ENCODE measurements at regions not wholly inside any gene's neighbourhood (a gene's known extent, or its start where the extent isn't known, plus 50 kb on each side); places are given as distances from the start of the nearest gene placed in this dataset.
A peak's percentile ranks its signal among the peaks of the same experiment; 100 is the strongest.

DNA sequence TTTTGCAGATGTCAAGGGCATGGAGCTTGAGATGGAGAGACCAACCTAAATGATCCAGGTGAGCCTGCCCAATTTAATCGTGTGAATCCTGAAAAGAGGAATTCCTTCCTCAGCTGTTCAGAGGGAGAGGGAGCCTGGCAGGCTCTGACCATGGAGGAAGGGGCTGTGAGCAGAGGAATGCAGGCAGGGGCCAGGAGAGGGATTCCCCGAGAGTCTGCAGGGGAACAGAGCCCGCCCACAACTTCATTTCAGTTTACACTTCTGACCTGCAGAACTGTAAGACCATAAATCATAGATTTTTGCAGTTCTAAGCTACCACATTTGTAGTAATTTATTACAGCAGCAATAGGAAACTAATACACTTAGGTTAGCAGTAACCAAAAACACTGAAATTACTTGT, 164.1 kb downstream of the TBXT start:
- no peak overlapping the region for H3K18ac ChIP-seq (ENCODE audit: low read depth, low read length)
- H3K9me3 ChIP-seq (ENCODE audit: control insufficient read depth, insufficient read depth, low read length): no peaks in the 10 kb centered on the region
- H3K4me2 ChIP-seq (ENCODE audit: low read depth, low read length): no peak overlapping the region
- WGBS, 2 experiments (ENCODE audit: extremely low coverage in 2 of 2, insufficient read length in 1 of 2): 0% methylated on average over 1 of the region's 3 CpGs; no CpG with 5 or more reads in 1 of the 2 experiments
- no peaks in the 10 kb centered on the region for H3K79me1 ChIP-seq (ENCODE audit: low read depth in 1 of 2, low read length in 2 of 2)
- H4K5ac ChIP-seq (ENCODE audit: low read depth, low read length): no peak overlapping the region
- H4K91ac ChIP-seq (ENCODE audit: insufficient read depth, low read depth, low read length): peak overlapping the region; percentile 12; the same call in 1 of the 2 replicates
- H2BK20ac ChIP-seq (ENCODE audit: low read depth, low read length): peak overlapping the region; percentile 8; the same call in 1 of the 2 replicates
- intact Hi-C loops (cut with micrococcal nuclease): no loop called here
- in situ Hi-C loops (cut with MboI; ENCODE audit: low sequenced_read_pairs): no loop called here
- H2BK15ac ChIP-seq (ENCODE audit: low read depth, low read length): peak overlapping the region; percentile 17; the same call in 1 of the 3 replicates
- H3K27ac ChIP-seq (ENCODE audit: insufficient read depth, low read length): no peak overlapping the region
- peak overlapping the region; percentile 35; the same call in 1 of the 2 replicates for H2AK5ac ChIP-seq (ENCODE audit: low read depth, low read length)
- TF ChIP-seq SMC3 (IDR thresholded peaks at IDR 0.05; ENCODE audit: low read depth, low read length): no peak
- TF ChIP-seq, protein P1, sequence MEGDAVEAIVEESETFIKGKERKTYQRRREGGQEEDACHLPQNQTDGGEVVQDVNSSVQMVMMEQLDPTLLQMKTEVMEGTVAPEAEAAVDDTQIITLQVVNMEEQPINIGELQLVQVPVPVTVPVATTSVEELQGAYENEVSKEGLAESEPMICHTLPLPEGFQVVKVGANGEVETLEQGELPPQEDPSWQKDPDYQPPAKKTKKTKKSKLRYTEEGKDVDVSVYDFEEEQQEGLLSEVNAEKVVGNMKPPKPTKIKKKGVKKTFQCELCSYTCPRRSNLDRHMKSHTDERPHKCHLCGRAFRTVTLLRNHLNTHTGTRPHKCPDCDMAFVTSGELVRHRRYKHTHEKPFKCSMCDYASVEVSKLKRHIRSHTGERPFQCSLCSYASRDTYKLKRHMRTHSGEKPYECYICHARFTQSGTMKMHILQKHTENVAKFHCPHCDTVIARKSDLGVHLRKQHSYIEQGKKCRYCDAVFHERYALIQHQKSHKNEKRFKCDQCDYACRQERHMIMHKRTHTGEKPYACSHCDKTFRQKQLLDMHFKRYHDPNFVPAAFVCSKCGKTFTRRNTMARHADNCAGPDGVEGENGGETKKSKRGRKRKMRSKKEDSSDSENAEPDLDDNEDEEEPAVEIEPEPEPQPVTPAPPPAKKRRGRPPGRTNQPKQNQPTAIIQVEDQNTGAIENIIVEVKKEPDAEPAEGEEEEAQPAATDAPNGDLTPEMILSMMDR (conservative IDR thresholded peaks at IDR 0.05; ENCODE audit: low read depth, low read length): no peak
- TF ChIP-seq RCOR1 (IDR thresholded peaks at IDR 0.05; ENCODE audit: insufficient replicate concordance, low read length): no peak
- TF ChIP-seq BHLHE40 (IDR thresholded peaks at IDR 0.05; ENCODE audit: low read depth, low read length): no peak
- no peak for TF ChIP-seq FOS (IDR thresholded peaks at IDR 0.05; ENCODE audit: low read depth, low read length)
- TF ChIP-seq, protein P2, sequence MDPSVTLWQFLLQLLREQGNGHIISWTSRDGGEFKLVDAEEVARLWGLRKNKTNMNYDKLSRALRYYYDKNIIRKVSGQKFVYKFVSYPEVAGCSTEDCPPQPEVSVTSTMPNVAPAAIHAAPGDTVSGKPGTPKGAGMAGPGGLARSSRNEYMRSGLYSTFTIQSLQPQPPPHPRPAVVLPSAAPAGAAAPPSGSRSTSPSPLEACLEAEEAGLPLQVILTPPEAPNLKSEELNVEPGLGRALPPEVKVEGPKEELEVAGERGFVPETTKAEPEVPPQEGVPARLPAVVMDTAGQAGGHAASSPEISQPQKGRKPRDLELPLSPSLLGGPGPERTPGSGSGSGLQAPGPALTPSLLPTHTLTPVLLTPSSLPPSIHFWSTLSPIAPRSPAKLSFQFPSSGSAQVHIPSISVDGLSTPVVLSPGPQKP (IDR thresholded peaks at IDR 0.05; ENCODE audit: borderline replicate concordance, low read depth, low read length): no peak
- TF ChIP-seq MAFK (IDR thresholded peaks at IDR 0.05; ENCODE audit: low read depth, low read length): no peak
- TF ChIP-seq MAZ (IDR thresholded peaks at IDR 0.05; ENCODE audit: borderline replicate concordance, low read depth, low read length): no peak
- no peak for TF ChIP-seq NFE2L2 (IDR thresholded peaks at IDR 0.05; ENCODE audit: low read depth, low read length)
- TF ChIP-seq POLR2A (IDR thresholded peaks at IDR 0.05; ENCODE audit: low read depth, low read length): no peak
- no peak for TF ChIP-seq MXI1 (IDR thresholded peaks at IDR 0.05; ENCODE audit: borderline replicate concordance, low read depth, low read length)
- TF ChIP-seq, protein P3, sequence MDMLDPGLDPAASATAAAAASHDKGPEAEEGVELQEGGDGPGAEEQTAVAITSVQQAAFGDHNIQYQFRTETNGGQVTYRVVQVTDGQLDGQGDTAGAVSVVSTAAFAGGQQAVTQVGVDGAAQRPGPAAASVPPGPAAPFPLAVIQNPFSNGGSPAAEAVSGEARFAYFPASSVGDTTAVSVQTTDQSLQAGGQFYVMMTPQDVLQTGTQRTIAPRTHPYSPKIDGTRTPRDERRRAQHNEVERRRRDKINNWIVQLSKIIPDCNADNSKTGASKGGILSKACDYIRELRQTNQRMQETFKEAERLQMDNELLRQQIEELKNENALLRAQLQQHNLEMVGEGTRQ (IDR thresholded peaks at IDR 0.05; ENCODE audit: low read depth, low read length): no peak
- TF ChIP-seq CEBPB (IDR thresholded peaks at IDR 0.05; ENCODE audit: low read depth, low read length): no peak
- no peak for TF ChIP-seq CHD1 (IDR thresholded peaks at IDR 0.05; ENCODE audit: low read depth, low read length)
- no peak for TF ChIP-seq RFX5 (IDR thresholded peaks at IDR 0.05; ENCODE audit: low read depth, low read length)
- TF ChIP-seq RAD21 (IDR thresholded peaks at IDR 0.05; ENCODE audit: low read length): no peak
- H3K4me3 ChIP-seq (ENCODE audit: insufficient read depth, low read depth, low read length): no peak overlapping the region
- no peak overlapping the region for H3K14ac ChIP-seq (replicated peaks; ENCODE audit: low read depth, low read length)
- no peak overlapping the region for H3K23ac ChIP-seq (ENCODE audit: low read depth, low read length)
- no peaks in the 10 kb centered on the region for H4K20me1 ChIP-seq (ENCODE audit: insufficient read depth, low read length)
- no peak overlapping the region for H4K8ac ChIP-seq (ENCODE audit: low read depth in 2 of 2, low read length in 2 of 2)
- H3K4ac ChIP-seq (ENCODE audit: low read depth, low read length): no peak overlapping the region
- ATAC-seq (ENCODE audit: low read depth) (no peak), DNase-seq (no peak)
- ChIA-PET POLR2A (ENCODE audit: unreplicated experiment) (no interaction called here), CTCF (no interaction called here)
- H3K9me1 ChIP-seq (ENCODE audit: insufficient read depth, low read length): peaks cover 5% of the 10 kb centered on the region; the same call in 1 of the 2 replicates
- H2BK120ac ChIP-seq (ENCODE audit: low read depth, low read length): no peak overlapping the region
- dilution Hi-C loops (cut with HindIII; ENCODE audit: low sequenced_read_pairs, unreplicated experiment): no loop called here
- H3K56ac ChIP-seq (ENCODE audit: extremely low read depth, insufficient read depth, low read length): no peak overlapping the region
- H2AK9ac ChIP-seq (replicated peaks; ENCODE audit: low read depth, low read length, poor library complexity): peak overlapping the region; percentile 15
- no TSS peak for BruUV-seq (replicated peaks)
- H2AFZ ChIP-seq (replicated peaks; ENCODE audit: low read length, poor library complexity): no peak overlapping the region
- H2BK5ac ChIP-seq (ENCODE audit: low read depth, low read length, poor library complexity, severe bottlenecking): no peak overlapping the region
- no peaks in the 10 kb centered on the region for H3K27me3 ChIP-seq (ENCODE audit: control insufficient read depth, insufficient read depth, low read length)
- H3K9ac ChIP-seq (ENCODE audit: low read depth, low read length): no peak overlapping the region
- peaks cover 19% of the 10 kb centered on the region for H3K4me1 ChIP-seq (ENCODE audit: control insufficient read depth, insufficient read depth, low read length)
- no peaks in the 10 kb centered on the region for H3K36me3 ChIP-seq (ENCODE audit: control insufficient read depth, insufficient read depth, low read length)
